ENCODE measurements at regions not wholly inside any gene's neighbourhood (a gene's known extent, or its start where the extent isn't known, plus 50 kb on each side); places are given as distances from the start of the nearest gene placed in this dataset.

DNA sequence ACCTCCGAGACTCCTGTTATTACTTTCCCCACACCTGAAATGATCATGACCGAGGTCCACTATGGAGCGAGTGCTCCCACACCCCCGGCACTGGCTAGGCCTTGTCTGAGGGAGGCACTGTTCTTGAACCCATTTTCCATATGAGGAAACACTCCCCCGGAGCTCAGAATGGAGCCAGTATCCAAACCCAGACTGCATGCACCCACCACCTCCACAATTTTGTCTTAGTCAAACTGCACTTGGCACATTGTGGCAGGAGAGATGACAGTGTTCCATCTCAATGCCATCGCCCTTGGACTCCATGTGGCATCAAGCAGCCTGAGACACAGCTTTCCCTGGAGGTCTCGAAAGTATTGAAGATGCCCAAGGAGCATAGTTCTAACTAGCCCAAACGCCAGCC, 154.1 kb downstream of the NUP210 start:
- Mint-ChIP-seq H3K4me1 (ENCODE audit: low read depth) (peaks cover 7% of the 10 kb centered on the region), H3K27ac (no peak overlapping the region), H3K36me3 (ENCODE audit: low read depth) (no peaks in the 10 kb centered on the region), H3K9me3 (no peaks in the 10 kb centered on the region), H3K27me3 (ENCODE audit: low read depth) (peaks cover 7% of the 10 kb centered on the region), H3K4me3 (no peak overlapping the region)

DNA sequence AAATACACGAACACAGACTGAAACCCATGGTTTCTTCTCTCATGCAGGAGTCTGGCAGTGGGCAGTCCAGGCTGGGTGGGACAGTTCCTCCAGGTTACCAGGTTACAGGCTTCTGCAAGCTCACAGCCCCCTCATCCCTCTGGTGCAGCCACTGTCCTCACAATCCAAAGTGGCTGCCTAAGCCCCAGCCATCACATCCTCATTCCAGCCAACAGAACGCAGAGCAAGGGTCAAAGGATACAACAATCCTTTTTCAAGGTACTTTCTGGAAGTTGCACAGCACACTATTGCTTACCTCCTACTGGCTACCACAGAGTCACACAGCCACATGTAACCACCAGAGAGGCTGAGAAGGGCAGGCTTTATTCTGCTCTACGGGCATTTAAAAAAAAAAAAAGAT, 154.6 kb downstream of the NUP210 start:
- Mint-ChIP-seq H3K27me3 (ENCODE audit: low read depth) (peaks cover 7% of the 10 kb centered on the region), H3K27ac (no peak overlapping the region), H3K9me3 (no peaks in the 10 kb centered on the region), H3K4me3 (no peak overlapping the region), H3K4me1 (ENCODE audit: low read depth) (peaks cover 7% of the 10 kb centered on the region), H3K36me3 (ENCODE audit: low read depth) (no peaks in the 10 kb centered on the region)

DNA sequence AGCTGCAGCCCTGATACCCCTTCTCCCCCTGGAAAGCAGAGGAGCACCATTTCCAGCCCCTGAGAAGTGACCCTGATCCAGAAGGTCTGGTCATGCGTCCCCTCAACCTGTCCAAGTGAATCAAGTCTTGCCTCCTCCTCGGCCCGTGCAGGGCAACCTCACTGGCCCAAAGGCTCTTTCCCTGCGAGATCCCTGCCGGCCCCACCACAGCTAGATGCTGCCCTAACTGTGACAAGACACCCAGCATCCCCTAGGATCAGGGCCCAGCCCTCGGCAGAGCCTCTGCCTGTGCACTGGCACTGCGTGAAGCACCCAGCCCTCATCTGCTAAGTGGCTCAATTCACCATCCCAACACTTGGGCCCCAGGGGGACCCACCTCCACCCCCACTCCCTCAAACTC, 155.1 kb downstream of the NUP210 start:
- Mint-ChIP-seq H3K9me3 (no peaks in the 10 kb centered on the region), H3K27me3 (ENCODE audit: low read depth) (peaks cover 7% of the 10 kb centered on the region), H3K27ac (no peak overlapping the region), H3K4me1 (ENCODE audit: low read depth) (peaks cover 7% of the 10 kb centered on the region), H3K4me3 (no peak overlapping the region), H3K36me3 (ENCODE audit: low read depth) (no peaks in the 10 kb centered on the region)

DNA sequence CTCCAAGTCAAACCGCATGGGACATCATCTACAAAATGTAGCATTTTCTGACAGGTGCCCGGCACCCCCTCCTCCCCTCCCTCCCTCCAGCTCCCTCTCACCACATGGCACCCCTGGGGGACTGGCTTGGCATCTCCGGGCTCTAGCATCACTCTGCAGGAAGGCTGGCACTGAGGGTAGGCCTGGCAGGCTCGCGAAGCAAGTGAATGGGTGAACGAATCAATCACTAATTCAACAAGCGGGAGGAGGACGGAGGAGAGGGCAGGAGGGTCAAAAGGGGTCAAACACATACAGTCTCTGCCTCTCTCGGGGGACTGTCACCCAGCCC, 155.7 kb downstream of the NUP210 start:
- H3K4me1 Mint-ChIP-seq (ENCODE audit: low read depth), result peaks cover 9% of the 10 kb centered on the region
- H3K27ac Mint-ChIP-seq, result no peak overlapping the region
- peaks cover 10% of the 10 kb centered on the region for H3K27me3 Mint-ChIP-seq (ENCODE audit: low read depth)
- no peaks in the 10 kb centered on the region for H3K9me3 Mint-ChIP-seq
- no peak overlapping the region for H3K4me3 Mint-ChIP-seq
- H3K36me3 Mint-ChIP-seq (ENCODE audit: low read depth), result no peaks in the 10 kb centered on the region

DNA sequence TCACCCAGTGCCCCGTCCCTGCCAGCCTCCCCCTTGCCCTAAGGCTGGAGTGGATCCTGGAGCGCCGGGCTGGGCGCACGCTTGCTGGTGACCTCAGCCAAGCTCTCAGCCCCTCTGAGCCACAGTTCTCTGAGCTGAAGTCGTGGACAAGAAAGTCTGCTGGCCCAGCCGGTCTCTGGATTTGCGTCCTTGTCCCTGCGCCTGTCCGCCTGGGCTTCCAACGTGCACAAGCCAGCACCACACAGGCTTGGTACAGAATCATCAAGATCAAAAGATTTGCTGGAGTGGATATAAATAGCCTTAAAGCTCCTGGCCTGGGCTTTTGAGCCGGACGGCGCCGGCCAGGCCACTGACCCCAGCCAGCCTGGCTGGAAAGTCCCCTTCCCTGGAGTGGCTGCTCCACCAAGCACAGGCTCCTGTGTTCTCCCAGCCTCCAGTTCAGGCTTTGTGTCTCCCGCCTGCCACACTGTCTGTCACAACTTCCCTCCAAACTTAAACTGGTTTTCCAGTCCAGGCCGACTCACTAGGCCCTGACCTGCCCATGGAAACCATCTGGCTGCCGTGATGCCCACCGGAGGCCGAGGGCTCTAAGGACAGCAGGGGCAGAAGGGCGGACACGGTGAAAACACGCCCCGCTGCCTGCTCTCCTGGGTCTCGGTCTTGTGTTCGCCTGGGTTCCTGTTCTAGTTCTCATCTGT, 156.2 kb downstream of the NUP210 start:
- H3K36me3 Mint-ChIP-seq (ENCODE audit: low read depth), result no peaks in the 10 kb centered on the region
- no peak overlapping the region for H3K27ac Mint-ChIP-seq
- H3K9me3 Mint-ChIP-seq, result no peaks in the 10 kb centered on the region
- H3K27me3 Mint-ChIP-seq (ENCODE audit: low read depth), result peaks cover 8% of the 10 kb centered on the region
- H3K4me3 Mint-ChIP-seq, result no peak overlapping the region
- peaks cover 9% of the 10 kb centered on the region for H3K4me1 Mint-ChIP-seq (ENCODE audit: low read depth)

DNA sequence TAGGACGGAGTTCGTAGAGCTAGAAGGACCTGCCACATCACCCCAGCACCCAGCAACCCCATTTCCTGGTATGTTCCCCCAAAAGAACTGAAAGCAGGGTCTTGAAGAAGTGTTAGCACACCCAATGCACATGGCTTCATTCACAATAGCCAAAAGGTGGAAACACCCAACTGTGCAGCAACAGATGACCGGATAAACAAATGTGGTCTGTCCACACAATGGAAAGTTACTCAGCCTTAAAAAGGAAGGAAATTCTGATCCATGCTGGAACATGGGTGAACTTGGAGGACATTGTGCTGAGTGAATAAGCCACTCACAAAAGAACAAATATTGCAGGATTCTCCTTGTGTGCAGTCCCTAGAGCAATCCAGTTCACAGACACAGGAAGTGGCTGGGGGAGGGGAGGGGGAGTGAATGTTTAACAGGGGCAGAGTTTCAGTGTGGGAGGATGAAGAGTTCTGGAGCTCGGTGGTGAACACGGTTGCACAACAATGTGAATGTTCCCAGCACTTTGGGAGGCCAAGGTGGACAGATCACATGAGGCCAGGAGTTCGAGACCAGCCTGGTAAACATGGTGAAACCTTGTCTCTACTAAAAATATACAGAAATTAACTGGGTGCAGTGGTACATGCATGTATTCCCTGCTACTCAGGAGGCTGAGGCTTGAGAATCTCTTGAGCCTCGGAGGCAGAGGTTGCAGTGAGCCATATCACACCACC, 157.5 kb downstream of the NUP210 start:
- peaks cover 8% of the 10 kb centered on the region for H3K27me3 Mint-ChIP-seq (ENCODE audit: low read depth)
- no peak overlapping the region for H3K4me3 Mint-ChIP-seq
- no peaks in the 10 kb centered on the region for H3K36me3 Mint-ChIP-seq (ENCODE audit: low read depth)
- no peaks in the 10 kb centered on the region for H3K9me3 Mint-ChIP-seq
- no peak overlapping the region for H3K27ac Mint-ChIP-seq
- H3K4me1 Mint-ChIP-seq (ENCODE audit: low read depth), result peaks cover 9% of the 10 kb centered on the region

DNA sequence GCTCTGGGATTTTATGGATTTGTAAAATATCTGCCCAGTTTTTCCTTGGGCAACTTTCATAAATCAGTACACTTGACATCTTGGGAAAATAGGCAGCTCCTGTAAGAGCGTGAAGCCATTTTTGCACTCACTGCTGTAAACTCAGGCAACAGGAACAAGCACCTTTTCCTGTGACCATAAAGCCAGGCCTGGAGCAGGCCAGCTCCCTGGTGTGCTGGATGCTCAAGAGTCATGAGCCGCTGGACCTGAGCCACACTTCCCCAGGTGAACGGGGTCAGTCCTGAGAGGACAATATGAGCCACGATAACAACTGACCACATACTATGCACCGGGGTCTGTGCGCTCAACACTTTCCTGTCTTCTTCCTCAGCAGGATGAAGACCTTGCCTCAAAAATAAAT, 158.2 kb downstream of the NUP210 start:
- no peaks in the 10 kb centered on the region for H3K36me3 Mint-ChIP-seq (ENCODE audit: low read depth)
- H3K27me3 Mint-ChIP-seq (ENCODE audit: low read depth), result peaks cover 8% of the 10 kb centered on the region
- no peaks in the 10 kb centered on the region for H3K9me3 Mint-ChIP-seq
- H3K4me3 Mint-ChIP-seq, result no peak overlapping the region
- no peak overlapping the region for H3K27ac Mint-ChIP-seq
- H3K4me1 Mint-ChIP-seq (ENCODE audit: low read depth), result peaks cover 9% of the 10 kb centered on the region

DNA sequence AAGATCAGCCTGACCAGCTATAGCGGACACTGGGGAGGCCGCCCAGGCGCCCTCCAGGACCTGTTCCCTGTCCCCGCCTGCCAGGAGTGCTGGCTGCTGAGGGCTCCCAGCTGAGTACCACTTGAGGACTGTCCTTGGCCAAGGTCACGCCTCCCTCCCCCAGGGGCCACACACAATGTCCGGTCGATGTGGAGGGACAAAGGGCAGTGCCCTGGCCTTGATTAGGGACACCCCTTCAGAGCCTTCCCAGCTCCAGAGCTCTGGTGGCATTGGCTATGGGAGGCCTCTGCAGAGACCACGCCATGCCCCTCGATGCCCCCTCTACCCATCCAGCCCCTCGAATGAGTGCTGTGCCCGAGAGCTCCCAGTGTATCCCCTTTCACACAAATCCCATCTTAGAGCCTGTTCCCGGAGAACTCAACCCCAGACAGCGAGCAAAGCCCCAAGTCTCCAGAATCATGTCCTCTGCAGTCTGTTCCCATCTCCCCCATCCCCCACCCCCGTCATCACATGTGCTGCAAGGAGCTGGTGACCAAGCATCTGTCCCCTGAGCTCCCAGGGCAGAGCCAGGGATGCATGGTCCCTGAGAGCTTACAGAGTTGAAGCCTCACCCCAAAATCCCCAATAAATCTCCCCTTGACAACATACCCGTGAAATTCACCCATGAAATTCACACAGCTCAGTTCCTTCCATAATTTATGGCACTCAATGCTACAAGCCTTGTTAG, 158.9 kb downstream of the NUP210 start:
- Mint-ChIP-seq H3K9me3 (no peaks in the 10 kb centered on the region), H3K27ac (no peak overlapping the region), H3K27me3 (ENCODE audit: low read depth) (peaks cover 8% of the 10 kb centered on the region), H3K4me1 (ENCODE audit: low read depth) (peaks cover 9% of the 10 kb centered on the region), H3K36me3 (ENCODE audit: low read depth) (no peaks in the 10 kb centered on the region), H3K4me3 (no peak overlapping the region)

DNA sequence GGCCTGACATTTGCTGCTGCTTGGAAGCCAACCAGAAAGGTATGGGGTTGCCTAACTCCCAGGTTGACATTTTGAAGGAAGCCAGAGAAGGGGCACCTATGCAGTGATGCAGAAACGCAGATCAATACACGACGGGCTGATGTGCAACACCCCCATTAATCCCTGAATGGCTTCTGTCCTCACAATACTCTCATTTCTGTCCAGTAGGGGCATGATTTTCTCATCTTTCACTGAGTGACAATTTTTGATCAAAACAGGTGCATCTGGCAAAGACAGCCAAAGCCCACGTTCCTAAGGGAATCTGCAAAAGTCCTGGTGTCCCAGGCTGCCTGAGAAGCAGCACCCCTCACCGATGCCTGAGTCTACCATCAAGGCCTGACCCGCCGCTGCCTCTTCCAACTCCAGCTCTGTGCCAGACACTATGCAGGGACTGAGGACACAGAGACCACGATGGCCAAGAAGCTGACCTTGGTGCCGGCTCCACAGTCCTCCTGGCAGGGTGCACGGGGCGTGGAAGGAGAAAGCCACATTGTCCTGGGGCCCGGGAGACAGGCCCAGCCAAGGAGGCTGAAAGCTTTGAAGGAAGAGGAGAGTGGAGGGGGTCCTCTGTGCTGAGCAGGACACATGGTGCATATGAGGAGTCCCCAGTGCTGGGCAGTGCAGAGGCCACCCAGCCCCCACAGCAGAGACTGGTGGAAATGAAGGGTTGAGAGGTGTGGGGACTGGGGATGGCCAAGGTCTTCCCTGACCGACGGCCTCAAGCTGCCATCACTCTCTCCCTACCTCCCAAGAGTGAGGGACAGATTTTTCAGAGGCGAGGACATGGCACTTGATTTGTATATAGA, 159.6 kb downstream of the NUP210 start:
- H3K4me3 Mint-ChIP-seq, result no peak overlapping the region

DNA sequence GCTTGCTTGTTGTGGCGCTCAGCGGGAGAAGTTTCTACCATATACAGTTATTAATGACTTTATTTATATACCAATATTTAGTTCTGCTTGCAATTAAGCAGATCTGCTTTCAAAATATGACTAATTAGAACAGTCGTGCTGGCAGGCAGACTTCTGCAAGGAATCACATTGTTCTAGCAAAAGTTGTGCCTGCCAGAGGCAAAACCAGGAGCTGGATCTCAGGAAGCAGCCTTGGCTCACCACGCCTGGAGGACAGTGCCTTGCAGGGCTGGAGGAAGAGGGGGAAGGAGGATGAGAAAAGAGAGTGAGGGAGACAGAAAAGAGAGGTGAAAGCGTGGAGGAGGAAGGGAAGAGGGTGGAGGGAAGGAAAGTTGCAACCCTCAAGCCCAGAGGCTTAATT, 160.3 kb downstream of the NUP210 start:
- H3K27ac Mint-ChIP-seq, result no peak overlapping the region

More for the DNA sequence above, 159.6 kb downstream of the NUP210 start:
- Mint-ChIP-seq H3K27me3 (ENCODE audit: low read depth) (peaks cover 8% of the 10 kb centered on the region), H3K9me3 (no peaks in the 10 kb centered on the region), H3K4me1 (ENCODE audit: low read depth) (peaks cover 9% of the 10 kb centered on the region), H3K36me3 (ENCODE audit: low read depth) (no peaks in the 10 kb centered on the region), H3K27ac (no peak overlapping the region)

DNA sequence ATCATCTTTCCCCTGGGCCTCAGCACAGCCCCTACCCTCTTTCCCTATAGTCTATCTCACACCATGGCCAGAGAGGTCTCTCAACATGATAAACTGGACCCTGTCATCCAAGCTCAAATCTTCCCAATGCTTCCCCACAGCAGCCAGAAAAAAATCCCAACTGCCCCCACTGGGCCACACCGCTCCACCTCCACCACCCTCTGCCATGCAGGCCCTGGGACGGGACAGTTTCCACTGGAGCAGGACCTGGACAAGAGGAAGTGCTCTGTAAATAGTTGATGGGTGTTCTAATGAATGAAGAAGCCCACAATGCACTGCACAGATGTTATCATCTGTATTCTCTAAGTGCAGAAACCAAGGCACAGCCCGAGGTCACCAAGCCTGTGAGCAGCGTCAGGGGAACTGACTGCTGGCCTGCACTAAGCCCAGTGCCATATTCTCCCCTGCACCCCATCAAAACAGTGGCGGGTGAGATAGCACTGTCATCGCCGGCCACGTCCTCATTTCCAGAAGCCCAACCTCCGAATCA, 161.1 kb downstream of the NUP210 start:
- Mint-ChIP-seq H3K36me3 (ENCODE audit: low read depth) (no peaks in the 10 kb centered on the region), H3K27ac (no peak overlapping the region), H3K27me3 (ENCODE audit: low read depth) (peaks cover 8% of the 10 kb centered on the region), H3K4me3 (no peak overlapping the region), H3K4me1 (ENCODE audit: low read depth) (peaks cover 9% of the 10 kb centered on the region), H3K9me3 (no peaks in the 10 kb centered on the region)

More for the DNA sequence above, 160.3 kb downstream of the NUP210 start:
- Mint-ChIP-seq H3K4me3 (no peak overlapping the region), H3K4me1 (ENCODE audit: low read depth) (peaks cover 9% of the 10 kb centered on the region), H3K27me3 (ENCODE audit: low read depth) (peaks cover 8% of the 10 kb centered on the region), H3K36me3 (ENCODE audit: low read depth) (no peaks in the 10 kb centered on the region), H3K9me3 (no peaks in the 10 kb centered on the region)

DNA sequence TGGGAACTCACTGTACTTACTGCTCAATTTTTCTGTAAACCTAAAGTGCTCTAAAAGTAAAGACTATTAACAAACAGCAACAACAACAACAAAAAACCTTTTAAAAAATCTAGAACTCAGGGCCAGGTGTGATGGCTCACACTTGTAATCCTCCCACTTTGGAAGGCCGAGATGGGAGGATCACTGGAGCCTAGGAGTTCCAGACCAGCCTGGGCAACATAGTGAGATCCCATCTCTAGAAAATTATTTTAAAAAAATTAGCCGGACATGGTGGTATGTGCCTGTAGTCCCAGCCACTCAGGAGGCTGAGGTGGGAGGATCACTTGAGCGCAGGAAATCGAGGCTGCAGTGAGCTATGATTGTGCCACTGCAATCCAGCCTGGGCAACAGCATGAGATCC, 161.8 kb downstream of the NUP210 start:
- peaks cover 9% of the 10 kb centered on the region for H3K4me1 Mint-ChIP-seq (ENCODE audit: low read depth)
- H3K9me3 Mint-ChIP-seq, result no peaks in the 10 kb centered on the region
- no peaks in the 10 kb centered on the region for H3K36me3 Mint-ChIP-seq (ENCODE audit: low read depth)
- H3K4me3 Mint-ChIP-seq, result no peak overlapping the region
- H3K27ac Mint-ChIP-seq, result no peak overlapping the region
- peaks cover 8% of the 10 kb centered on the region for H3K27me3 Mint-ChIP-seq (ENCODE audit: low read depth)

DNA sequence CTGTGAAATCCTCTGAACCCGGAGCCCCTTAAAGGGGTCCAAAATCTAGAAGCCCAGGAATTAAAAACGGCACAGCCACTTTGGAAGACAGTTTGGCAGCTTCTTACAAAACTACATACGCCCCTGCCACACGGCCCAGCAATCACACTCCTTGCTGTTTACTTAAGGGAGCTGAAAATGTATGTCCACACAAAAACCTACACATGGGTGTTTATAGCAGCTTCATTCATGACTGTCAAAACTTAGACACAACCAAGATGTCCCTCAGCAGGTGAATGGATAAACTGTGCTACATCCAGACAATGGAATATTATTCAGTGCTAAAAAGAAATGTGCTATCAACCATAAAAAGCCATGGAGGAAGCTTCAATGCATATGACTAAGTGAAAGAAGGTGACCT, 162.5 kb downstream of the NUP210 start:
- no peak overlapping the region for H3K27ac Mint-ChIP-seq

DNA sequence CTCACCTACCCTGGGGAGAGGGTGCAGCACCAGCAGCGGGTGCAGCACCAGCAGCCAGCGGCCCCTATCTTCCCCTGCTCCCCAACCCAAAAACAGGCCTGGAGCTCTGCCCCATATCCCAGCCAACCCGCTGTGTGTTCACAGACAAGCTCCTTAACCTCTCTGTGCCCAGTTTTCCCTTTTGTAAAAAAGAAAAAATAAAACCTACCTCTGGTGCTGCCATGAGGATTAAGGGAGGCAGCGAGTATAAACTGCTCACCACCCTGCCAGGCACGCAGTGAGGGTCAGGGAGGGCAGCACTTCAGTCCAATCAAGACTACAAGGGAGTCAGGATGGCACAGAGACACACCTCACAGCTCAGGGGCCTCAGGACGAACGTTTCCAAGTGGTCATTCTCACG, 163.3 kb downstream of the NUP210 start:
- H3K36me3 Mint-ChIP-seq (ENCODE audit: low read depth), result no peaks in the 10 kb centered on the region
- H3K9me3 Mint-ChIP-seq, result no peaks in the 10 kb centered on the region
- peaks cover 2% of the 10 kb centered on the region for H3K4me1 Mint-ChIP-seq (ENCODE audit: low read depth)
- H3K4me3 Mint-ChIP-seq, result no peak overlapping the region
- H3K27ac Mint-ChIP-seq, result no peak overlapping the region
- H3K27me3 Mint-ChIP-seq (ENCODE audit: low read depth), result peaks cover 5% of the 10 kb centered on the region

More for the DNA sequence above, 162.5 kb downstream of the NUP210 start:
- no peak overlapping the region for H3K4me3 Mint-ChIP-seq
- no peaks in the 10 kb centered on the region for H3K36me3 Mint-ChIP-seq (ENCODE audit: low read depth)
- peaks cover 7% of the 10 kb centered on the region for H3K27me3 Mint-ChIP-seq (ENCODE audit: low read depth)
- H3K4me1 Mint-ChIP-seq (ENCODE audit: low read depth), result peaks cover 7% of the 10 kb centered on the region
- H3K9me3 Mint-ChIP-seq, result no peaks in the 10 kb centered on the region
